ENCODE measurements at regions not wholly inside any gene's neighbourhood (a gene's known extent, or its start where the extent isn't known, plus 50 kb on each side); places are given as distances from the start of the nearest gene placed in this dataset.

DNA sequence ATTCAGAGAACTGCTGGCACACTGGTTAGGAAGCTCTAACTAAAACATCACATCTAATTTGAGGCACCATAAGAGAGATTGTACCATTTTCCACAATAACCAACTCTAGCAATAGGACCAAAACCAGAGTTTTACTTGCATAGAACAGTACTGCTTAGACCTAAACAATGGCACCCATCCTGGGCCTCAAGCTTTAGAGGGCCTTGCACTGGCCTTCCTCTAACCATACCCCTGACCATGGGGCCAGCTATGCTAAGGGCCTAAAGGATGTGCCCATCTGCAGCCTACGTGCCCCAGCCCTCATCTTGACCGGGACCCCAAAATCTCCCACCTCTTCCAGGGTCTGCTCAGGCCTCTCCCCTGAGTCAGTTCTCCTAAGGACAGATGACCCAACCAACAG is 74.4 kb upstream of the ARHGAP32 start:
- no peak for DNase-seq (ENCODE audit: low spot score)

DNA sequence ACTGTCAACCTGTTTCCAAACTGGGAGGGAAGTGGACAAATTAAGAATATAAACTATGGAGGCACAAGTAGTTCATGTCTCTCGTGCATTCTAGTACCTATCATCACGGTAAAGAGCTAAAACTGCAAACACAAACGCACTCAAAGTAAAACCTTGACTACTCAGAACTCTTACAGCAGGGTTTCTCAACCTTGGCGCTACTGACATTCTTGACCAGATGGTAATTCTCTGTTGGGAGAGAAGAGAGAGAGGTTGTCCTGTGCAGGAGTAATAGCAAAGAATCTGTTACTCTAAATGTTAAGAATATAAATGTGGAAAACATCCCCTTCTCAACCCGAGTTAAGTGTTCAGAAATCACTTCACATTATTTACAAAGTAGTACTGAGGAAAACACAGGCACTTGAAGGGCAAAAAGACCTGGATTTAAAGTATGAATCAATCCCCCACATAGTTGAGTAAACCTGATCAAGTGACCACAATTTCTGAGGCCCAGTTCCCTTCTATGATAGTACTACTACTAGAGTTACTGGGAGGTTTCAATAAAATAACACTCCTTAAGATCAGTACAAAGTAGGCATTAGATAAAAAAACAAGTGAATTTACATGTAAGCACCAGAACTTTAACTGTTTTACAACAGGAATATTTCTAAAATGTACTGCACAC is 73.1 kb upstream of the ARHGAP32 start:
- no peak for DNase-seq (ENCODE audit: low spot score)

DNA sequence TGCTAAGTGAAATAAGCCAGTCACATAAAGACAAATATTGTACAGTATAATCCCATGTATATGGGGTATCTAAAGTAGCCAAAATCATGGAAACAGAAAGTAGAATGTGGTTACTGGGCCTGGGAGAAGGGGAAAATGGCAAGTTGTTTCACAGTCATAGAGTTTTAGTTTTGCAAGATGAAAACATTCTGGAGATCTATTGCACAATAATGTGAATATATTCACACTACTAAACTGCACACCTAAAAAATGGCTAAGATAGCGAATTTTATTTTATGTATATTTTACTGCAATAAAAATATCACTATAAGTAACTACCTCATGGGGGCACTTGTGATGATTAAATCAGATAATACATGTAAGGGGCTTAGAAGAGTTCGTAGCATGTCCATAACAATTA is 72.0 kb upstream of the ARHGAP32 start:
- DNase-seq (ENCODE audit: low spot score): no peak

DNA sequence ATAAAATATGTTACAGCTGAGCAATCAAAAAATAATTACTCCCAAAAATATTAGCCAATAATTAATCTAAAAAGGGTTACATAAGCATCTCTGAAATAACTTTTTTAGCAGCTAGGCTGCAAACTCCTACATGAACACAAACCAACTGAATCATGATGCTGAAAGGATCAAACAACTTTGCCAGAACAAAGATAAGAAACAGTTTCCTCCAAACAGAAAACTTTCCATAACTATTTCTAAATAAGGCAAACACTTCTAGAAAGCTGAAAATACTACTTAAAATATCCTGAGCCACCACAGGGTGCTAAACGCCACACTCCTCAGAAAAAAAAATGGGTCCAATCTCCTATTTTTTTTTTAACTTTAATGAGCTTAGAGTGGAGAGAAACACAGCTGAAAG is 68.6 kb upstream of the ARHGAP32 start:
- no peak for DNase-seq (ENCODE audit: low spot score)

DNA sequence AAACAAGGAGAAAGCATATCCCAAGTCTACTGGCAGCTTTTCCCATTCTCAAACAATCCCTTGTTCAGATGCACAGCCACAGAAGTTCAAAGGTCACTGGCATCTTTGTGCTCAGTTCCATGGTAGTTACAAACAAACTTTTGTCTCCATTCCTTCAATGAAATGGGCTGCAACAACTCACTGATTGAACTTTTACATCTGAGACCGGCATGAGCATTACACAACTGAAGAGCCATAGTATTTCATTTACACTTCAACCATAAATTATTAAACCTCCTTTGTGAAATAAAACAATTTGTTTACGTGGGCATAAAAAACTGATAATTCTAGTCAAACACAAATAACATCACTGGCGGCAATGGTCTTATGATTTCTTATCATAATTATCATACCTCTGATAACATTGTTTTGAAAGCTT is 67.8 kb upstream of the ARHGAP32 start:
- no peak for DNase-seq (ENCODE audit: low spot score)

DNA sequence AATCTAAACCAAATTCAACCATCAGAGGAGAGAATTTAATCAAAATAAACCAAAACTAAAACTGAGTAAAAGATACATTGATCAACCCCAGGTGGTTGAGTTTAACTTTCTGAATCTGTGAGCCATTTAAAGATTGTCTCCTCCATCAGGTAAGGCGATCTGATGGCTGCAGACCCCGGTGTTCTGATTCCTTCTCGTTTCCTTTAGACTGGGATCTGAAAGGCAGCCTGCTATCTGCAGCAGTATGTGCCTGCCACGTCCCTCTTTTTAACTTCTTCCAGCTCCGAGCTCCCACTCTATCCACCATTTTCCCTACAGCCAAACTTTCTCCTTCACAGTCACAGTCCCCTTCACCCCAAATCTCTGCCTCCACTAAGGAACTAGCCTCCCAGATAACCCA is 66.1 kb upstream of the ARHGAP32 start:
- no peak for DNase-seq (ENCODE audit: low spot score)

DNA sequence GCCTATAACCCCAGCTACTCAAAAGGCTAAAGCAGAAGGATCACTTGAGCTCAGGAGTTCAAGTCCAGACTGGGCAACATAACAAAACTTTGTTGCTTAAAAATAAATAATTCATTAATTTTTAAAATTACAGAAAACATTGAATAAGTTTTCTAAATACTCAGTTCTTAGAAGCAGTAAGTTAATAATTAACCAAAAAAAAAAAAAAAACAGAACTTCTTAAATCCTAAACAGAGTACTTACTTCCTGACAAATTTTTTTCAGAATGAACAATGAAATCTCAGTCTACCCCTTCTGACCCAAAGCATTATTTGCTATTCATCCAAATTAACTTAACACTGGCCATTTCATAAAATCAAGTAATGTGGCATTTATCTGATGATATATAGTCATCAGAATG is 65.4 kb upstream of the ARHGAP32 start:
- DNase-seq (ENCODE audit: low spot score): no peak

DNA sequence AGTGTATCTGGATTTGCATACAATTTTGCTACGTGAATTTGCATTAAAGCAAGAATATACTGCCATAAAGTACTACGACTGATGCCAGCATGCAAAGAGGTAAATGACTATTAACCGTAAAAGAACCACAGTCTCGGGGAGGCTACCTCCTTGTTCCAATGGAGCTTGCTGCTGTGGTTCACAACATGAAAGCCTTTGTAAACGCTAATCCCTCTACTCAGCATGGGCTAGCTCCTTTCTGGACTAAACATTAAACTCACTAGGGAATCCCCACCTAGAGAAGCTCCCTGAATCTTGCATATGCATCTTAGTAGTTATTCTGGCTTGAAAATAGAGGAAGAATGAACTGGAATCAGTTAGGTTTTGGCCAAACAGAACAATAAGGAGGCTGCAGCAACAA is 60.5 kb upstream of the ARHGAP32 start:
- no peak for DNase-seq (ENCODE audit: low spot score)

DNA sequence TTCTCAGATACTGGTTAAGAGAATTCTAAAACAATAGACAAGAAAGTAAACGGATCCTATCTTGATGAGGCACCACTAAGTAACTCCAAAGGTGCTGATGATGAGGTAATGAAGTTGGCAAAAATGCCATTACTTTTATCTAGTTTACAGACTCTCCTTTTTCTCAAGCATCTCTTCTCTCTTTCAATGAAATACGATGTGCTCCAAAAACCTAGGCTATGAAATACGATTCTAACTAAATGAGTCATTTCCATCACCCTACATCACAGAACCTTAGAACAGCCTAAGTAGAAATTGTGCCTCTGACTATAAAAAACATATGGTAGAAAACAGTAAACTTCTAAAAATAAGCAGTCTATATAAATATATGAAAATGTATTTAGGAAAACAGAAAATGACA is 58.9 kb upstream of the ARHGAP32 start:
- DNase-seq (ENCODE audit: low spot score): no peak

DNA sequence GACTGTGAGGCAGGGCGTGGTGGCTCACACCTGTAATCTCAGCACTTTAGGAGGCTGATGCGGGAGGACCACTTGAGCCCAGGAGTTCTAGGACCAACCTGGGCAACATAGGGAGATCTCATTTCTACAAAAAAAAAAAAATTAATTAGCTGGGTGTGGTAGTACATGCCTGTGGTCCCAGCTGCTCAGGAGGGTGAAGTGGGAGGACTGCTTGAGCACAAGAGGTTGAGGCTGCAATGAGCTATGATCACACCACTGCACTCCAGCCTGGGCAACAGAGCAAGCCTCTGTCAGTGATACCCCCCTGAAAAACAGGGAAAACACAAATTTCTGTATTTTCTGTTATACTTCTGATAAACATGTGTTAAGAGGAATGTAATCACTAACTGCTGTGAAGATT is 57.8 kb upstream of the ARHGAP32 start:
- no peak for DNase-seq (ENCODE audit: low spot score)

DNA sequence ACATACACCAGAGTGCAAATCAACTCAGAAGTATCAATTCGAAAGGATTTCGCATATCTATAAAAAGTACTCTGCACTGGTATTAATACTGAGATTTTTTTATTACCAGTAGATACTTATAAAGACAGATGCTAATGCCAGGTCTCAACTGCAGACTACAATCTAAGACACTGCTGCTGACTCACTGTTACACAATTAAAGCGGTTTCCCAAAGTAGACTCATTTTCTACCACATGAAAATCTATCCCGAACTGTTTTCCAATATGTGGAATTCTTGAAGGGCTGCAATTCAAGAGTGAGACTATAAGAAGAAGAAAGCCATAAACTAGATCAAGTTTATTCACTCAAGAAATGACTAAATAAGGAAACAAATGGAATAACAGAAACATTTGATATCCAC is 57.2 kb upstream of the ARHGAP32 start:
- DNase-seq (ENCODE audit: low spot score): no peak

DNA sequence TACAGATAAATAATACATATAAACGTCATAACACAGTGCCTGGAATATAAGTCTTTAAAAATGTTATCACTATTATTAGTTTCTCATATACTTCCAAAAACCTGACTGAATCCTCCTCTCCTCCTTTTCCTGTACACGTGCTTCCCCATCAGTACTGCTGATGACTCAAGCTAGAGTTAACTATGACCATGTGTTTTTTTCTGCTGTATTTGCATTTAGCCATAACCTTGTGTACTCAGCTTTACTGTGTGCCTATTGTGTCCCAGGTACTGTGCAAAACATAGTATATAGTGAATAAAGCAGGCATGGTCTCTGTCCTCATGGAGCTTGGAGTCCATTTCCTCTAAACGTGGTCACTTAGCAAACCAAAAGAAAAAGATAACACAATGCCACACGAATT is 56.5 kb upstream of the ARHGAP32 start:
- no peak for DNase-seq (ENCODE audit: low spot score)

DNA sequence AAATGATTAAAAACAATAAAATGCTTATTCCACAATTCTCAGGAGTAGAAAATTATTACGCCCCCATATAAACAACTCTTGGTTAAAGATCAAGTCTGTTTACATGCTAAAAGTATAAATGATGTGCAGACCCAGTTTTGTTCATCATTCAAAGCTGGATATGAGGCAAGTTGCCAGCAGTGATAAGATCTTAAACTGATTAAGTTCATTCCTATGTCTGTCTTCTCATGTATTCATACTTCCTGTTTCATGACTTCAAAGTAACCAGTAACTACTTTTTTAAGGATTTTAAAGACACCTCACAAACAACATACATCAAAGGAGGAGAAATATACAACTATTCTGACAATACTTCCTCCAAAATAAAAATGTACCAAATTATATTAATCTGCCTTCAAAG is 55.0 kb upstream of the ARHGAP32 start:
- DNase-seq (ENCODE audit: low spot score): no peak

DNA sequence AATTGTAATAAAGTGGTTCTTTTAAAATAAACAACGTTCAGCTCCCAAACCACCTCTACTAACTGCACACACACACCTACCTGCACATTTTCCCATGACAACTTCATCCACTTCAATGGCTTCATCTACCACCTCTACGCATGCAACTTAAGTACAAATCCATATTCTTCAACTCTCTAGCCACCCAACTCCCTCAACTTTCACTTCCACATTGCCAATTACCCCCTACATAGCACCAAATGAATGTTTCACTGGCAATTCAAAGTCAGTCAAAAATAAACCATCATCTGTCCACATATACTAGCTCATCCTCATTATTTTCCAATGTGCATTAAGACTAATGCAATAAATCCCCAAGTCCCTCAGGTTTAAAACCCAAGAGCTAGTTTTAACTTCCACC is 50.7 kb upstream of the ARHGAP32 start:
- no peak for DNase-seq (ENCODE audit: low spot score)
